Activated CD8-positive, alpha-beta T cell treated with anti-CD3 and anti-CD28 coated beads, Interleukin-2, amount 10 ng/mL, durations not matched to agents 7 days and 5 days (primary cell): ENCODE measurements at regions not wholly inside any gene's neighbourhood (a gene's known extent, or its start where the extent isn't known, plus 50 kb on each side); places are given as distances from the start of the nearest gene placed in this dataset.
"Not testable (repeated sequence)": the region's sequence is repeated elsewhere in the genome, so short reads cannot be mapped to it uniquely, and the experiment has no call there.

Experiments
- ATAC-seq: fragments of 150-1000 bp; cut with Tn5 transposase; one replicate; pipeline ENCODE4 v1.10.0; 2021; ENCODE audit warnings: moderate library complexity
- CTCF ChIA-PET: fragments of 350-600 bp; sonication (Branson Sonifier 250); formaldehyde crosslinking; loops from one replicate; lab custom pipeline; 2021; ENCODE audit warnings: antibody characterized with exemption; lab: Charles Lee
- POLR2A ChIA-PET: fragments of 350-600 bp; sonication (Branson Sonifier 250); formaldehyde crosslinking; loops from one replicate; lab custom pipeline; 2021; ENCODE audit warnings: antibody characterized with exemption; lab: Charles Lee
- DNase-seq: peaks from one replicate; pipeline ENCODE4 v3.0.0-alpha.2; 2020
- H3K27ac Mint-ChIP-seq: one replicate; pipeline ENCODE4 v1.8.0; 2021; ENCODE audit warnings: mild to moderate bottlenecking, mixed read lengths
- H3K27me3 Mint-ChIP-seq: one replicate; pipeline ENCODE4 v1.8.0; 2021; ENCODE audit warnings: low read depth, mixed read lengths
- H3K36me3 Mint-ChIP-seq: one replicate; pipeline ENCODE4 v1.8.0; 2021; ENCODE audit warnings: low read depth, mixed read lengths
- H3K4me1 Mint-ChIP-seq: one replicate; pipeline ENCODE4 v1.8.0; 2021; ENCODE audit warnings: low read depth, mixed read lengths
- H3K4me3 Mint-ChIP-seq: one replicate; pipeline ENCODE4 v1.8.0; 2021; ENCODE audit warnings: mild to moderate bottlenecking, mixed read lengths
- H3K9me3 Mint-ChIP-seq: one replicate; pipeline ENCODE4 v1.8.0; 2022; ENCODE audit warnings: mixed read lengths; ENCODE audit not compliant: insufficient read depth

DNA sequence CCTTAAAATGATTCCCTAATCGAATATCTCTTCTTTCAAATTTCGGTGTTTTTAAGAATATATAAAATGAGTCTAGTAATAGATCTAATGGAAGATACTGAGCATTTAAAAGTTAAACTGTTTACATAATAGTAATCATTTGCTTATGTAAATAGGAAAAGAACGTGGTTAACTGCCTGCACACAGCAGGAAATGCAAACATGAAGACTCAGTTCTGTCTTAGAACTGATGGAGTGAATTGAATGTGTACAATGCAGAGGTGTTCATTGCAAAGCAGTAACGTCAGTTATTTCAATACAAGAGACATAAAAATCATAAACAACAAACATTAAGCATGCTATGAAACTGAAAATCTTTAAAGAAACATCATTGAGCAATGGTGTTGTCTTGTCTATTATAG lies 359.4 kb upstream of the ADAMTS5 start:
- H3K9me3 Mint-ChIP-seq, result peaks cover 11% of the 10 kb centered on the region
- POLR2A ChIA-PET, result no interaction called here
- CTCF ChIA-PET, result no interaction called here
- DNase-seq, result no peak
- H3K36me3 Mint-ChIP-seq, result no peaks in the 10 kb centered on the region
- H3K27ac Mint-ChIP-seq, result no peak overlapping the region
- no peak overlapping the region for H3K4me3 Mint-ChIP-seq
- no peak for ATAC-seq
- H3K27me3 Mint-ChIP-seq, result no peaks in the 10 kb centered on the region
- H3K4me1 Mint-ChIP-seq, result no peaks in the 10 kb centered on the region

DNA sequence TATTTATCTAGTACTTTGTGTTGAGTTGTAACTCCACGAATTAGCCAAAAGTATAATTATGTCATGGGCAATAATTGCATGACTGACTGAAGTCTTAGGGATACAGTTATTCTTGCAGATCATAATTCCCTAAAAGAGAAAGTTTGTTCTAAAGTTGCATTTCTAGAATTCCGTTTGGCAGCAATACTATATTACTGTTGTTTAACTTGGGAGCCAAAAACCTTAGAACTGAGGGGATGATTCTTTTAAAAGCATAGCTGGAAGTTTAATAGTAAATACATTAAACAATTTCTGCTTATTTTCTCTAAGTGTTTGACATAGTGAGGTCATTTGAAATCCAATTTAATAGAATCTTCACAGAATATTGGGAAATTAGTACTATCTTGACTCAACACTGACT lies 356.4 kb upstream of the ADAMTS5 start:
- no peak for ATAC-seq
- peaks cover 9% of the 10 kb centered on the region for H3K9me3 Mint-ChIP-seq
- POLR2A ChIA-PET, result no interaction called here
- no peak for DNase-seq
- no peaks in the 10 kb centered on the region for H3K36me3 Mint-ChIP-seq
- no peaks in the 10 kb centered on the region for H3K4me1 Mint-ChIP-seq
- H3K4me3 Mint-ChIP-seq, result no peak overlapping the region
- CTCF ChIA-PET, result no interaction called here
- no peak overlapping the region for H3K27ac Mint-ChIP-seq
- no peaks in the 10 kb centered on the region for H3K27me3 Mint-ChIP-seq

DNA sequence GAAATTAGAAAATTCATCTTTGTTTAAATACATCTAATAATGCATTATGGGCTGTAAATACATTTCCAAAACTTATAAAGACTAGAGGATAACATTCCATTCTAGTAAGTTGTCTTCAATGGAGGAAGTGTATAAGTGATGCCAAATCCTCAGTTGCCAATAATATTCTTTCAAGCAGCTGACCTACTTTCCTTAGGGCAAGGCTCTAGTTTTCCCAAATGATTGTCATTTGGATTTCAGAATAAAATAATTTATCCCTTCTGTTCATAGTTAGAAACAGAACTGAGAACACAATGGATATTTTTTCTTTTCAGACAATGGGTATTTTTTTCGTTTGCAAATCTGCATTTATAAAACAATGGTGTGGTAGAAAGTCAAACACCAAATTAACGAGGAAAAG lies 354.9 kb upstream of the ADAMTS5 start:
- ATAC-seq (no peak), DNase-seq (no peak)
- CTCF ChIA-PET, result no interaction called here
- no peaks in the 10 kb centered on the region for H3K4me1 Mint-ChIP-seq
- no peaks in the 10 kb centered on the region for H3K36me3 Mint-ChIP-seq
- H3K27ac Mint-ChIP-seq, result no peak overlapping the region
- H3K4me3 Mint-ChIP-seq, result no peak overlapping the region
- POLR2A ChIA-PET, result no interaction called here
- peaks cover 9% of the 10 kb centered on the region for H3K9me3 Mint-ChIP-seq
- no peaks in the 10 kb centered on the region for H3K27me3 Mint-ChIP-seq

DNA sequence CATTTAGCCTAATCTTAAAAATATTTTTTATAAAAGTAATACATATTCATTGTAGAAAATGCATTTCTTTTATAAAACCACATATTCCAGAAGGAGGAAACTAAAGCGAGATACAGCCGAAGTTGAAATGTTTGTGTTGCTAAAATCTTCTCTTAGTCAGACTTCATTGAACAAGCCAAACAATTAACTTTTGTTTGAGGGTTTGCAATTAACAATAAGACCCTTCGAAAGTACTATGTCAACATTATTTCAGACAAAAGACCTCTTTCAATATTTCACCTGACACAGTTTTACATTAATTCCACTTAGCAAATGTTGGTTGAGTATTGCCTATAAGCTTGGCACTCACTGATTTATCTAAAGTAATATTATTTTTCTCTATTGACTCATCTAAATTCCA lies 354.0 kb upstream of the ADAMTS5 start:
- DNase-seq, result no peak
- no peaks in the 10 kb centered on the region for H3K4me1 Mint-ChIP-seq
- no peaks in the 10 kb centered on the region for H3K27me3 Mint-ChIP-seq
- H3K27ac Mint-ChIP-seq, result no peak overlapping the region
- CTCF ChIA-PET, result no interaction called here
- no peak overlapping the region for H3K4me3 Mint-ChIP-seq
- no peaks in the 10 kb centered on the region for H3K36me3 Mint-ChIP-seq
- no peak for ATAC-seq
- H3K9me3 Mint-ChIP-seq, result peaks cover 16% of the 10 kb centered on the region
- POLR2A ChIA-PET, result no interaction called here

DNA sequence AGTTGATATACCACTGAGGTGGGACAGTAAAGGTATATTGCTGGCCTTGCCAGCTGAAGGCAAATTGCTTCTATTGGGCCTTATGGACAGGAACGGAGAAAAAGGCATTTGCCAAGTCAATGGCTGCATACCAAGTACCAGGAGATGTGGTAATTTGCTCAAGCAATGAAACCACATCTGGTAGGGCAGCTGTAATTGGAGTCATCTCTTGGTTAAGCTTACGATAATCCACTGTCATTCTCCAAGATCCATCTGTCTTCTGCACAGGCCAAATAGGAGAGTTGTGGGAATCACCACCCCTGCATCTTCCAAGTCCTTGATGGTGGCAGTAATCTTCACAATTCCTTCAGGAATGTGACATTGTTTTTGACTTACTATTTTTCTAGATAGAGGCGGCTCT lies 350.7 kb upstream of the ADAMTS5 start:
- POLR2A ChIA-PET, CTCF ChIA-PET, H3K4me3 Mint-ChIP-seq, H3K4me1 Mint-ChIP-seq, ATAC-seq, DNase-seq, H3K36me3 Mint-ChIP-seq, H3K27ac Mint-ChIP-seq, H3K27me3 Mint-ChIP-seq: not testable (repeated sequence)
- peaks cover 22% of the 10 kb centered on the region for H3K9me3 Mint-ChIP-seq

DNA sequence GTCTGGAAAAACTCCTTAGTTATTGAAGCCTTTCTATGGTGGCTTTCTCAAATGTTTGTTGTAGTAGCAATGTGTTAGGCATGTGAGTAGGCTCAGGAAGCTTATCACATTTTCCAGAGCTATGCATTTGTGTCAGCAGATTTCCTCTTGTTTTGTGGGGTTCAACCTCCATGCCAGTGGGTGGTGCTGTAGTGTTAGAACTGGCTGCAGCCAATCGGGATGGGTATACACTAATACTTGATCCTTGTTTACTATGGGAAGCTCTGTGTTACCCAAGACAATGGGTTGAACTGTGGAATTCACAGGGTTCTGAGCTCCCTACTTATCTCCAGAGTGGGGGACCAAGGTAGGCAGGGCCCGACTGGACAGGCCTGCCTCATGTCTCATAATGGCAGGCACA lies 348.5 kb upstream of the ADAMTS5 start:
- Mint-ChIP-seq H3K36me3 (no peaks in the 10 kb centered on the region), H3K27ac (no peak overlapping the region), H3K4me3 (no peak overlapping the region), H3K9me3 (peaks cover 18% of the 10 kb centered on the region), H3K4me1 (no peaks in the 10 kb centered on the region), H3K27me3 (no peaks in the 10 kb centered on the region)
- ChIA-PET CTCF (no interaction called here), POLR2A (no interaction called here)
- DNase-seq (no peak), ATAC-seq (no peak)

DNA sequence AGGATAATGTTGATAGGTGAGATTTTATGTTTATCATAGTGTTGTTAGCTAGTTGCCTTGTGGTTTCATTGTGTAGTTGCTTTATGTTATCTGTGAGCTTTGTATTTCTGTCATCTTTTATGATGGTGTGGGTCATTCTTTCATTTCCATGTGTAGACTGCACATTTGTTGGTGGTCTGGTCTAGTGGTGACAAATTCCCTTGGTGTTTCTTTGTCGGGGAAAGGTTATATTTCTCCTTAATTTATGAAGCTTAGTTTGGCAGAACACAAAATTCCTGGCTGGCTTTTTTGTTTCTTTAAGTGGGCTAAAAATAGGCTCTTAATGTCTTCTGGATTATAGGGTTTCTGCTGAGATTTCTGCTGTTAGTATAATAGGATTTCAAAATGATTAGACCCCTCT lies 347.2 kb upstream of the ADAMTS5 start:
- DNase-seq, result no peak
- Mint-ChIP-seq H3K36me3 (no peaks in the 10 kb centered on the region), H3K27me3 (no peaks in the 10 kb centered on the region), H3K27ac (no peak overlapping the region), H3K9me3 (peaks cover 18% of the 10 kb centered on the region), H3K4me1 (no peaks in the 10 kb centered on the region), H3K4me3 (no peak overlapping the region)
- ChIA-PET CTCF (no interaction called here), POLR2A (no interaction called here)
- ATAC-seq, result no peak

DNA sequence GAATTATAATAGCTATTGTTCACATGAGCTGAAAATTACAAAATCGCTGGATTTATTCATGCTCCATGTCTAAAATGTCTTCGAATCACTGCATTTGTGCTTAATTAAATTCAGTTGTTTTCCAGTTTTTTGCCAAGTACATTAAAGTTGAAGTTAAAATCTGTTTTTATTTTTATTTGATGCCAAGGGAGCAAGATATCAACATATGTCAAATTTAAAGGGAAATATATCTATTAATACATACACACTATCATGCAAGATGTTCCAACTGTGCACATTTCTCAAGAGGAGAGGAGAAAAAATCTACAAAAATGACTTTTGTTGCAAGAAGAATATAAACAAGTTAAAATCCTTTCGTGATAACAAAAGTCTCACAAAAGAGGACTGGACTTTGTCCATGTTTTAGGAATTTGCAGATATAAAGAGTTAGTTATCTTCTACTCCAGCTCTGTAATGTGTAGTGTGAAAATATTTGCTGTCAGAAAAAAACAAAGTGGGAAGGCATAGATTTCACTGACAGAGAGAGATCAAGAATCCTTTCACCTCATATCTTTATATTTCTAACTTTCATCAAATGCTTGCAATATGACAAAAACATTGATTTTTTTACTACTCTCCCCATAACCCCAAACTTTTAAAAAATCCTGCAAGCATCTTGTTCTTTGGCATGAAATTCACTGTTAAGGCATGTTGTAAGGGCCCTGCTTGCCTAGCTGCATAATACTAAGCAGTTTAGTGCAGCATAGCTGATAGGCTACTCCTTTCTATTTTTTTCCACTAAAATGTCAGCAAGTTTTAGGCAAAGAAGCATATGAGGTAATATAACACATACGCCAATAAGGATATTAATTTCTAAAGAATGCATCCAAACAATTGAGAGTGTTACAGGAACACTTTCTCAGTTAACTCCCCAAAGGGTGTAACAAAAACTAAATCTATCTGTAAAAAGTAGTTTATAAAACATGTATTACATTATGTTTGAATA lies 340.2 kb upstream of the ADAMTS5 start:
- H3K36me3 Mint-ChIP-seq, result no peaks in the 10 kb centered on the region
- no peak overlapping the region for H3K4me3 Mint-ChIP-seq
- ATAC-seq (no peak), DNase-seq (no peak)
- H3K27ac Mint-ChIP-seq, result no peak overlapping the region
- H3K9me3 Mint-ChIP-seq, result peaks cover 3% of the 10 kb centered on the region
- H3K4me1 Mint-ChIP-seq, result no peaks in the 10 kb centered on the region
- ChIA-PET CTCF (no interaction called here), POLR2A (no interaction called here)
- no peaks in the 10 kb centered on the region for H3K27me3 Mint-ChIP-seq

DNA sequence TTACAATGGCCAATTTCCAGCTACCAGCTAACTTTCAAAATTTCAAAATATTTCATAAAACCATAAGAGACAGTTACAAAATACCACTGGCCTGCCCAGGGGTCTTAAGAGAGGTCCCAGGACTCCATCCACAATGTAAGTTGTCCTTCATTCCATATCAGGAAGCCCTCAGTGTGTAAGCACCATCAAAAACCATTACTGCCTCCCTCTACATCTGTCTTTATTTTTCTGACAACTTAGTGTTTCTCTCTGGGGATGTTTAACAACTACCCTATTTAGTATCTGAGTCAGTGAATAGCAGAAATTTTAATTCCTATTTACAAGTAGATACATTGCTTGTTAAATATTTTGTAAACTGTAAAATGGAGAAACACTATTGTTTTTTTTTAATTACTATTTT lies 339.3 kb upstream of the ADAMTS5 start:
- Mint-ChIP-seq H3K9me3 (peaks cover 8% of the 10 kb centered on the region), H3K27me3 (no peaks in the 10 kb centered on the region), H3K36me3 (no peaks in the 10 kb centered on the region), H3K4me3 (no peak overlapping the region), H3K27ac (no peak overlapping the region), H3K4me1 (no peaks in the 10 kb centered on the region)
- POLR2A ChIA-PET, result no interaction called here
- ATAC-seq (no peak), DNase-seq (no peak)
- CTCF ChIA-PET, result no interaction called here

DNA sequence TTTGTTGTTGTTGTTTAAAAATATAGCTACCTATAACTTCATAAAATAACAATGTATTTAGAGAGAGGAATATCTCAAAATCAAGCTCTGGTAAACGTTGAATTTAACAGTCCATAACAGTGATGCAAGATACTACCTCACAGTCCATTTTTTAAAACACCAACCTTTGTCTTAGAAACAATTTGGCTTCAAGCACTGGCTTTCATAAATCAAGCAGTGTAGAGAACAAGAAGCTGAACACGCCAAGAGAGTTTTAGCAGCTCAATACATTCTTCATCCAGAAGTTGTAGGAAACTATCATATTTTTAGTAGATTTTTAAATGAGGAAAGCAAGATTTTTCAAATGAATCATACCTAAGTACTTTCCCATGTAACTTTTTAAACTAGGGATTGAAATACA lies 334.3 kb upstream of the ADAMTS5 start:
- peaks cover 20% of the 10 kb centered on the region for H3K9me3 Mint-ChIP-seq
- H3K4me3 Mint-ChIP-seq, result no peak overlapping the region
- ChIA-PET CTCF (no interaction called here), POLR2A (no interaction called here)
- no peaks in the 10 kb centered on the region for H3K4me1 Mint-ChIP-seq
- no peaks in the 10 kb centered on the region for H3K27me3 Mint-ChIP-seq
- no peak for ATAC-seq
- no peak overlapping the region for H3K27ac Mint-ChIP-seq
- no peaks in the 10 kb centered on the region for H3K36me3 Mint-ChIP-seq
- no peak for DNase-seq

DNA sequence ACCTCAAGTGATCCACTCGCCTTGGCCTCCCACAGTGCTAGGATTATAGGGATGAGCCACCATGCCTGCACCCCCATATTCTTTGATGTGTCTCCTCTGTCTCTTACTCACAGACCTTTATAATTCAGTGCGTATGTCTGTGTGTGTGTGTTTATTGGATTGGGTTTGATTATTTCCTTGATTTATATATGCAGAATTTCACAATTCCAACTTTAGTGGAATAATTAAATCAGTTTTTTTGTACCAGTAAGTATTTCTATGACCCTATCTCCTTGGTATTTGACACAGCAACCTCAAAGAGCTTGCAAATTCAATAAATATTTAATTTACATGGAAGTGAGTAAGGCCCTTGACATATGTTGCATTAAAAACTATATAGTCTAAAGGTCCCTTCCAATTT lies 333.9 kb upstream of the ADAMTS5 start:
- DNase-seq, result no peak
- POLR2A ChIA-PET, result no interaction called here
- Mint-ChIP-seq H3K4me1 (no peaks in the 10 kb centered on the region), H3K4me3 (no peak overlapping the region), H3K27me3 (no peaks in the 10 kb centered on the region), H3K9me3 (peaks cover 25% of the 10 kb centered on the region), H3K36me3 (no peaks in the 10 kb centered on the region), H3K27ac (no peak overlapping the region)
- CTCF ChIA-PET, result no interaction called here
- no peak for ATAC-seq

DNA sequence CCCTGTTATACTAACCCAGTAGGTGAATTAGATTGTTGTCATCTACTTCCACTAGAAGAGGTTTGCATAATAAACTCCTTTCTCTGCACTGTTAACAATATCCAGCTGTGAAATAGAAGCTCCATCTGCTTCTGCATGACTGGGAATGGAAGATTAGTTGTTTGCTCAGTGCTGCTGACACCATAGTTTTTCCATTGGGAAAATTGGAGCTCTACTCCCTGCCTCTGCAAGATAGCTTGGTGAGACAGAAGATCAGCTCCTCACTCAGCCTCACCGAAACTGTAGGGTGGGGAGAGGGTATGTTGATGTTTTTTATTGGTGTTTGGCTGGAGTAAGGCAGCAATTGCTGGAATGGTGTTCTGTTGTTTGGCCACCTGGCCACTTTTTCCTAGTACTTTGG lies 331.6 kb upstream of the ADAMTS5 start:
- DNase-seq, result no peak
- no peaks in the 10 kb centered on the region for H3K27me3 Mint-ChIP-seq
- H3K27ac Mint-ChIP-seq, result no peak overlapping the region
- ATAC-seq, result no peak
- no peak overlapping the region for H3K4me3 Mint-ChIP-seq
- no peaks in the 10 kb centered on the region for H3K36me3 Mint-ChIP-seq
- H3K9me3 Mint-ChIP-seq, result peaks cover 29% of the 10 kb centered on the region
- H3K4me1 Mint-ChIP-seq, result no peaks in the 10 kb centered on the region
- POLR2A ChIA-PET, result no interaction called here
- CTCF ChIA-PET, result no interaction called here

DNA sequence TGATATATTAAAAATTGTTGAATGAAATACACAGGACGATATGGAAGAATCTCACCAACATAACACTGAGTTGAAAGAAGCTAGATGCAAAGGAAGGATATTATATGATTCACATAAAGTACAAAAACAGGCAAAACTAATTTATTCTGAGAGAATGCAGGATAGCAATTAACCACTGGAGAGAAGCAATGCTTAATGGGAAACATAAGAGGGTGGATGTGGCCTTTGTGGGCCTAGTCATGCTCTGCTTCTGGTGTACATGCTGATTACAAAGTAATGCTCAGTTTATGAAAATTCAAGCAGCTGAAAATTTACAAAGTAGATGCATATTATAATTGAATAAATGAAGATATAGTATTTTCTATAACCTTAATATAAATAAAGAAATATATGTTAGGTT lies 326.4 kb upstream of the ADAMTS5 start:
- ChIA-PET POLR2A (no interaction called here), CTCF (no interaction called here)
- H3K4me3 Mint-ChIP-seq, result no peak overlapping the region
- H3K4me1 Mint-ChIP-seq, result no peaks in the 10 kb centered on the region
- no peaks in the 10 kb centered on the region for H3K27me3 Mint-ChIP-seq
- H3K27ac Mint-ChIP-seq, result no peak overlapping the region
- H3K36me3 Mint-ChIP-seq, result no peaks in the 10 kb centered on the region
- peaks cover 19% of the 10 kb centered on the region for H3K9me3 Mint-ChIP-seq
- DNase-seq, result no peak
- ATAC-seq, result no peak
